NCI-H69 (cell line): ENCODE measurements at regions not wholly inside any gene's neighbourhood (a gene's known extent, or its start where the extent isn't known, plus 50 kb on each side); places are given as distances from the start of the nearest gene placed in this dataset.

Source experiments
- DNase-seq: peaks from one replicate; lab custom pipeline; 2025; lab: John Stamatoyannopoulos, UW

- DNase-seq: no peak
These were observed 366.6 kb downstream of the SOX2 start for GRCh38 chr3:182078316-182078715.

DNA sequence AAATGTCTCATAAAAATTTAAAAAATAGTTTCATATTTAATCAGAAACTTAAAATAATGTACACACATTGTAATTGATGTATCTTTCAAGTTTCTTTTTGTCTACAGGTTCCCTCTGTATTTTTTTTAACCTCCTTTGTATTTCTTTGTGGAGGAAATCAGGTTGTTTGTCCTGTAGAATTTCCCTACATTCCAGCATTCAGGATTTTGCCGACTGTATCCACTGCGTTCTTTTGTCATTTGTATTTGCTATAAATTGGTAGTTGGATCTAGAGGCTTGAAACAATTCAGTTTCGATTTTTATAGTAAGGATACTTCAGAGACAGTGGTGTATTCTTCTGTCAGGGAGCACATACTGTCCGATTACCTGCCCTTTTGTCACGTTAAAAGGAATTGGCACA, 367.2 kb downstream of the SOX2 start:
- no peak for DNase-seq

DNA sequence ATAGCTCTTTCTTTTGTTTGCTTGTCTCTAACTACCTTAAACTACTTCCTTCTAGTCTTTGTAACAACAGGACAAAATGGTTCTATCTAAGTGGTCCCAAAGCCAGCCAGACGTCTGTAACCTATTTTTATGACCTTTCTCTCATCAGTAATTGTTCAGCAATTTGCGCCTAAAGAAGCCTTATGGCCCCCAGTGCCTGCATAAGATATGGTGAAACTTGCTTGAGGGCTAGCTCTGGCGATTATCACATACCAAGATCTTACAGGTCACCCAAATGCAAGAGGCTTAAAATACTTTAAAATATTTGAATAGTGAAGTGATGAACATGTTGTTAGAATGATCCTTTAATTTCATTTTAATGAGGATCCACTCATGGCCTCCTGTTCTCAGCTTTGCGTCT, 369.4 kb downstream of the SOX2 start:
- no peak for DNase-seq

DNA sequence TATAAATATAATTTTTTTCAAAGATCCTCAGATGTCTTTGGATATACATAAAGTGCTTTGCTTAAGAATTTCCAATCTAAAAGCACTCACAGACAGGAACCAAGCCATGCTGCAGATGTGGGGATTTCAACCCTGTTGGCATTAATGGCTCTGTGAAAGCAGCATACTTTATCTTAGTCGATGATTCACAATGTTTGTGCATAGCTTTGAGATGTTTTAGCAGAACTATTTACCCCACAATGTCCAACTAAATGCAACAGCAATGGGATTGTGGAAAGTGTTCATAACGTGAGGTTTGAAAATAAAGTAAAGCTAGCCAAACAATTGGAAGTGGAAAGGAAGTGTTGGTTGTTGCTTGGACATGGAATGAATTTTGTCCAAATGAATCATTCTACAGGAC, 371.4 kb downstream of the SOX2 start:
- DNase-seq: no peak

GRCh38 chr3:182092662-182093262, 381.0 kb downstream of the SOX2 start:
- peak; percentile 93 for DNase-seq

- no peak for DNase-seq
These were observed 382.6 kb downstream of the SOX2 start for GRCh38 chr3:182094321-182094720.

GRCh38 chr3:182104881-182105280, 393.2 kb downstream of the SOX2 start:
- no peak for DNase-seq

DNA sequence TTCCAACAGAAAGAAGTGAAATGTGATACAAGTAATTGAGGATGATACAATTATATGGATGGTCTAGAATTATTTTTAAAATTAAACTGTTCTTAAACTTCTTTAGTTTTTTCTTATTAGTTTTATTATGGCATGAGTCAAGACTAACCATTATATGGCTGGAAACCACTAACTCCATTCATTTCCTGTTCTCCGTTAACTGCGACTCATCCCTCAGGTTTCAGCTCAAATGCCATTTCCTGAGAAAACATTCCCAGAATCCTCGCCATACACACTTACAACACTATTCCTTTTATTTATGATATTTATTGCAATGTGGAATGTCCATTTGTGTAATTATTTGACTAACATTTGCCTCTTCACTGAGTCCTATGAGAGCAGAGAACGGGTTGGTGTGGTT, 394.1 kb downstream of the SOX2 start:
- no peak for DNase-seq

- DNase-seq: no peak
These were observed 396.6 kb downstream of the SOX2 start for GRCh38 chr3:182108371-182108770.

DNA sequence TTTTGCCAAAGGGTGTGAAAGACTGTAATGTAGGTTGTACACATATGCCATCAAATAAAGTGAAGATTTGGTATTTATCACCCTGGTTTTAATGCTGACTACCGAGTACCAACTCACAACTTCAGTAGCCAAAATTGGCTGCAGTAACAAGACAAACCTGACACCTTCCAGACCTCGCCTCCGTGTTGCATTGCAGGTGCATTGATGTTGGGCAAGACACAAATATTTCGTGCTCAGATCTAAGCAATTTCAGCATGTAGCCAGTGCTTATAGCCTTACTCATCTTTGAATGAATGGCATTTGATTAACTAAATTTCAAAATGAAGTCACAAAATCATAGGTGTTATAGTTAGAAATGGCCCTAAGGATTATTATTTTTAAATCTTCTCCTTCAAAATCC, 400.2 kb downstream of the SOX2 start:
- peak; percentile 39 for DNase-seq

- DNase-seq: peak; percentile 91
These were observed 403.7 kb downstream of the SOX2 start for GRCh38 chr3:182115328-182116015.

DNA sequence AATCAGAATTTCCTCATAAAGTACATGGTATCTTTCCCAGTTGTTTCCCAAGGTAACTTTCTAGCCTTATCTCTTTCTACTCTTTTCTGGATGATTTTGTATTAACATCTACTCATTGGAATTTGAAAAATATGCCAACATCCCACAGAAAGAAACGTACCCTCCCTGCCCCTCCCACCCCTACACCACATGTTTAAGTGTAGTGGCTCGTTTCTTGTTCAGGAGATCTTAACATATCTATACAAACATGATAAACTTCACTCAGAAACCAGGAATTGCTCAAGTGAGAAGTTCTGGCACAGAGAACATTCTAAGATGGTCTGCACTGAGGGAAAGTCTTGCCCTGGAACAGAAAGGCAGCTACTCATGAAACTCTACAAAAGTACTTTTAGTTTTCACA, 404.7 kb downstream of the SOX2 start:
- DNase-seq: no peak

GRCh38 chr3:182117131-182117530, 405.4 kb downstream of the SOX2 start:
- DNase-seq: no peak

GRCh38 chr3:182117583-182117982, 405.9 kb downstream of the SOX2 start:
- peak; percentile 93 for DNase-seq

- DNase-seq: peak; percentile 83
These were observed 406.3 kb downstream of the SOX2 start for GRCh38 chr3:182118066-182118465.

GRCh38 chr3:182121401-182121800, 409.7 kb downstream of the SOX2 start:
- peak; percentile 40 for DNase-seq

- no peak for DNase-seq
These were observed 411.1 kb downstream of the SOX2 start for GRCh38 chr3:182122779-182123178.

DNA sequence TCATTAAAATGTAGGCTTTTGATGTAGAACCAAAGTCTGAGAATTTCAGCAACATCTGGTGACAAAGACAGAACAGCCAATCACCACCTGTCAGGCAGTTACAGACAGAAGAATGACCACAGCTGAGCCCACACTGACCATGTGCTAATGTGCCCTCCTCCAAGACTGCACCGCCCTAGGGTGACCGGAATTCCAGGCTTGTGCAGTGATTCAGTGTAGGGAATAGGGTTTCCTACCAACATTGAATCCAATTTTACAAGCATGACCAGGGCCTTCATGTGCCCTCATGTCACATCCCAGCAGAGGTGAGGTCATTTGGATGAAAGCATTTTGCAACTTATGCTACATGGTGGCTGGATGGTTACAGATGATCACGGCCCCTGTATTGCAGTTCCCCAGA, 412.5 kb downstream of the SOX2 start:
- DNase-seq: peak; percentile 67

DNA sequence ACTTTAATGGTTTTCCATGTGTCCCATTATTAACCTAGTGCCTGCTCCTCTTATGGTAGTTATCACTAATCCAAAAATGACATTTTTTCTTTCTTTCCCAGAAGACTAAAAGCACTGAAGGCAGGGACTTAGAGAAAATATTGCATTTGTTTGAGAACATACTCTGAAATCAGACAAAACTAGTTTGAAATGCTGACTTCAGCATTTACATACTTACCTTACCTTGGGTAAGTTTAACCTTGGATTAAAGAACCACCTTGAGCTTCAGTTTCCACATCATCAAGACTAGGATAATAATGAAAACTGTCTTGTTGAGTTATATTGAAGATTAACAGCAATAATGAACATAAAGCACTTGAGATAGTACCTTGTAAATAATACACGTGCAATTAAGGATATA, 413.0 kb downstream of the SOX2 start:
- no peak for DNase-seq

GRCh38 chr3:182129740-182130139, 418.0 kb downstream of the SOX2 start:
- peak; percentile 49 for DNase-seq

DNA sequence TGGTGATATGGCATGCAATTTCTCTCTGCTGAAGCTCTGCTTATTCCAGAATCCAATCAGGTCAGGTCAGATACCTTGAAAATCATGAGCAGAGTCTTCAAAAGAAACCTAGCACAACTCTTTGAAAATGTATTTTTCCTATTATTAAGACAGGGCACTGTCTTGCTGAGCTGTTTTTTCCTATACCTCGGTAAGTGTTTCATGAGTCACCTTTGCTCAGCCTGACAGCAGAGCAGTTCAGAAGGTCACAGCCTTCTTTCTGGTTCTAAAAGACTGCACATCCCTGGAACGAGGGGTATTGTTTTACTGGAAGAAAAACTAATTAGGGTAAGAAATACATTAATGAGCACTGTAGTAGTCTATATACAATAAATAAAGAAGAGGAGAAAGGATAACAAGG, 422.0 kb downstream of the SOX2 start:
- no peak for DNase-seq

DNA sequence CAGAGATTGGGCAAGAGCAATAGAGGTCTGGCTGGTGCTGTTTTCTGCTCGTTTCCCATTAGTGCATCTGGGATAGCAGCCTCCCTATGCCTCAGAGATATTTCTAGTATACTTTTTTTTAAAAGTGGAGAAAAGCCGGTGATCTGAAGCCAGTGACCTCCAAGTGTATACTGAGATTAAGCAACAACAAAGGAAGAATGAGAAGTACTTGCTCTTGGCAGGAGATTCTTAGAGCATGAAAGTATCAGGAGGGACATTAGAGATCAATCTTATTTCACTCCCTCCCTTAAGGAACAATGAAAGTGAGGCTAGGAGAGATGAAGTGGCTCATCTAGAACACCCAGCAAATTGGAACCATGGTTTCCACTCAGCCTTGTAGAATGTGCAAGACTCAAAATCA, 423.3 kb downstream of the SOX2 start:
- DNase-seq: no peak

DNA sequence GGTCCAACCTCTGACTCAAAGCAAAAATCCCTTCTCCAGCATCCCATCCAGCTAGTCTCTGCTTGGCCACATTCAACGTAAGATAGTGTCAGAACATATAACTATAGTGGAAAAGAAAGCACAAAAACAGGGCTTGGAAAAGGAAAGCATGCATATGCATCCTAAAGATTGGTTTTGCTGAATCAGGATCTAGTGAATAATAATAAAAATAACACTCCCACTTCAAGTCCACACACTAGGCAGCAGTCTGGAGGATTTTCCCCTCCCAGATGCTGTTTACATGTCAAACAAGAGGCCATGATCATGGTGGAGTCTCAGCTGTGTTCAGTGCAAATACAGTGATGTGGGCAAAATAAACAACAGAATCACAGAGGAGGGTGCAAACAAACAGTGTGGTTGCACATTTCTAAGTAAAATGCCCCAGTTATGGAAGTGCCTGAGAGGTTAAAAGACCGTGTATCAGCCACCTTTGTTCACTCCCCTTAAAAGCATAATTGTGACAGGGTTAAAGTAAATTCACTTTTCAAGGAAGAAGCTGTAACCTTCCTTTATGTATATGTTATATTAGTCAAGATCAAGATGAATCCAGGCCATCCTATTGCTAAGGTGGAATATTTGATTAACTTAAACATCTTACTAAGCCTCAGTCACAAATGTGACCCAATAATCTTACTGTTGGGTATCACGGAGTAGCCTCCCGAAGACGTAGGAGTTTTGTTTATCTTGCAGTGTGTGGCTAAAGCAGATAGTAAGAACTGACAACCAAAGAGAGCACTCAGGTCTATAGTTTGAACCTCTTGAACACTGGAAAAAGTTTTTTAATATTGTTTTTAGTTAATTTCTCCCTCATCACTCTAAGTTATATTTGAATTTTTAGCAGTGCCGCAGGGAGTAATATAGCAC, 424.5 kb downstream of the SOX2 start:
- peak; percentile 88 for DNase-seq
